OCI-LY7 (cell line): ENCODE measurements at regions not wholly inside any gene's neighbourhood (a gene's known extent, or its start where the extent isn't known, plus 50 kb on each side); places are given as distances from the start of the nearest gene placed in this dataset.
"Not testable (repeated sequence)": the region's sequence is repeated elsewhere in the genome, so short reads cannot be mapped to it uniquely, and the experiment has no call there.

ENCODE experiments used
- EZH2phosphoT487 ChIP-seq: fragments of 200-600 bp; sonication (generic); IDR thresholded peaks from 2 replicates; pipeline ENCODE4 v1.6.1; 2018; ENCODE audit warnings: low read depth, borderline replicate concordance, mild to moderate bottlenecking, mixed run types, antibody characterized with exemption, low read length, moderate library complexity, mixed read lengths
- TF ChIP-seq, protein P1 (sequence below): fragments of 200-600 bp; sonication (generic); conservative IDR thresholded peaks from 2 replicates; pipeline ENCODE4 v1.5.1; 2014; ENCODE audit warnings: mild to moderate bottlenecking, antibody characterized with exemption, low read length, moderate library complexity, mixed read lengths

- TF ChIP-seq, protein P1, sequence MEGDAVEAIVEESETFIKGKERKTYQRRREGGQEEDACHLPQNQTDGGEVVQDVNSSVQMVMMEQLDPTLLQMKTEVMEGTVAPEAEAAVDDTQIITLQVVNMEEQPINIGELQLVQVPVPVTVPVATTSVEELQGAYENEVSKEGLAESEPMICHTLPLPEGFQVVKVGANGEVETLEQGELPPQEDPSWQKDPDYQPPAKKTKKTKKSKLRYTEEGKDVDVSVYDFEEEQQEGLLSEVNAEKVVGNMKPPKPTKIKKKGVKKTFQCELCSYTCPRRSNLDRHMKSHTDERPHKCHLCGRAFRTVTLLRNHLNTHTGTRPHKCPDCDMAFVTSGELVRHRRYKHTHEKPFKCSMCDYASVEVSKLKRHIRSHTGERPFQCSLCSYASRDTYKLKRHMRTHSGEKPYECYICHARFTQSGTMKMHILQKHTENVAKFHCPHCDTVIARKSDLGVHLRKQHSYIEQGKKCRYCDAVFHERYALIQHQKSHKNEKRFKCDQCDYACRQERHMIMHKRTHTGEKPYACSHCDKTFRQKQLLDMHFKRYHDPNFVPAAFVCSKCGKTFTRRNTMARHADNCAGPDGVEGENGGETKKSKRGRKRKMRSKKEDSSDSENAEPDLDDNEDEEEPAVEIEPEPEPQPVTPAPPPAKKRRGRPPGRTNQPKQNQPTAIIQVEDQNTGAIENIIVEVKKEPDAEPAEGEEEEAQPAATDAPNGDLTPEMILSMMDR, result not testable (repeated sequence)
- TF ChIP-seq EZH2phosphoT487, result not testable (repeated sequence)
Observed at GRCh38 chr3:94377123-94377696, 314.3 kb downstream of the NSUN3 start.
